GM19023 (cell line): ENCODE measurements at regions not wholly inside any gene's neighbourhood (a gene's known extent, or its start where the extent isn't known, plus 50 kb on each side); places are given as distances from the start of the nearest gene placed in this dataset.
"Not testable (repeated sequence)": the region's sequence is repeated elsewhere in the genome, so short reads cannot be mapped to it uniquely, and the experiment has no call there.

ENCODE experiments used
- ATAC-seq: cut with Tn5 transposase; IDR thresholded peaks from one replicate; pipeline ENCODE4 v1.9.1; 2021; ENCODE audit warnings: mild to moderate bottlenecking, moderate library complexity; ENCODE audit not compliant: unreplicated experiment

GRCh38 chr10:63910806-63911205 is 389.6 kb downstream of the REEP3 start:
- ATAC-seq: no peak

- ATAC-seq: no peak
These were observed 394.0 kb downstream of the REEP3 start for GRCh38 chr10:63915240-63915639.

GRCh38 chr10:63917363-63917762 is 396.2 kb downstream of the REEP3 start:
- no peak for ATAC-seq

- no peak for ATAC-seq
These were observed 398.5 kb downstream of the REEP3 start for GRCh38 chr10:63919575-63920279.

GRCh38 chr10:63920926-63921325 is 399.7 kb downstream of the REEP3 start:
- ATAC-seq: no peak

- ATAC-seq: no peak
These were observed 400.8 kb downstream of the REEP3 start for GRCh38 chr10:63921908-63922467.

GRCh38 chr10:63922468-63923284 is 401.5 kb downstream of the REEP3 start:
- ATAC-seq: no peak

- no peak for ATAC-seq
These were observed 408.7 kb downstream of the REEP3 start for GRCh38 chr10:63929831-63930467.

GRCh38 chr10:63930584-63930983 is 409.4 kb downstream of the REEP3 start:
- no peak for ATAC-seq

- ATAC-seq: no peak
These were observed 414.5 kb downstream of the REEP3 start for GRCh38 chr10:63935705-63936104.

- no peak for ATAC-seq
These were observed 419.2 kb downstream of the REEP3 start for GRCh38 chr10:63940277-63940922.

GRCh38 chr10:63964406-63964805 is 443.2 kb downstream of the REEP3 start:
- no peak for ATAC-seq

- no peak for ATAC-seq
These were observed 444.6 kb downstream of the REEP3 start for GRCh38 chr10:63965846-63966245.

- no peak for ATAC-seq
These were observed 452.0 kb downstream of the REEP3 start for GRCh38 chr10:63972949-63973827.

GRCh38 chr10:63976538-63976937 is 455.3 kb downstream of the REEP3 start:
- peak; percentile 92 for ATAC-seq

- peak; percentile 51 for ATAC-seq
These were observed 456.2 kb downstream of the REEP3 start for GRCh38 chr10:63977329-63977923.

- not testable (repeated sequence) for ATAC-seq
These were observed 459.7 kb downstream of the REEP3 start for GRCh38 chr10:63980870-63981269.

- ATAC-seq: not testable (repeated sequence)
These were observed 462.9 kb downstream of the REEP3 start for GRCh38 chr10:63984061-63984460.

GRCh38 chr10:63986536-63986935 is 465.3 kb downstream of the REEP3 start:
- no peak for ATAC-seq

GRCh38 chr10:63987212-63987611 is 466.0 kb downstream of the REEP3 start:
- ATAC-seq: no peak
